Activated CD4-positive, alpha-beta T cell treated with anti-CD3 and anti-CD28 coated beads, Interleukin-2, amount 50 U/mL, for 4 hours (primary cell): ENCODE measurements at regions not wholly inside any gene's neighbourhood (a gene's known extent, or its start where the extent isn't known, plus 50 kb on each side); places are given as distances from the start of the nearest gene placed in this dataset.
"Not testable (repeated sequence)": the region's sequence is repeated elsewhere in the genome, so short reads cannot be mapped to it uniquely, and the experiment has no call there.

Experiments
- DNase-seq, 2 experiments: peaks; one replicate each; pipeline ENCODE4 v3.0.0-alpha.2; 2020

GRCh38 chr11:14573539-14574057 is 53.4 kb upstream of the PSMA1 start:
- DNase-seq, result not testable (repeated sequence)

GRCh38 chr11:14577292-14577691 is 57.1 kb upstream of the PSMA1 start:
- DNase-seq, result no peak

- DNase-seq, result no peak
Measured at GRCh38 chr11:14577835-14578529, 57.8 kb upstream of the PSMA1 start.

GRCh38 chr11:14578541-14578956 is 58.4 kb upstream of the PSMA1 start:
- peak; percentile 25 to 40 for DNase-seq

- DNase-seq, result no peak
Measured at GRCh38 chr11:14579646-14580045, 59.5 kb upstream of the PSMA1 start.

GRCh38 chr11:14582793-14583192 is 60.8 kb upstream of the PDE3B start:
- no peak for DNase-seq

- DNase-seq, result no peak
Measured at GRCh38 chr11:14583252-14584034, 60.2 kb upstream of the PDE3B start.

GRCh38 chr11:14584035-14584363 is 59.6 kb upstream of the PDE3B start:
- no peak for DNase-seq

GRCh38 chr11:14584595-14584994 is 59.0 kb upstream of the PDE3B start:
- no peak for DNase-seq

GRCh38 chr11:14585438-14585837 is 58.2 kb upstream of the PDE3B start:
- no peak for DNase-seq

- DNase-seq, result no peak
Measured at GRCh38 chr11:14587258-14587657, 56.3 kb upstream of the PDE3B start.

GRCh38 chr11:14588681-14589080 is 54.9 kb upstream of the PDE3B start:
- no peak for DNase-seq

- DNase-seq, result no peak
Measured at GRCh38 chr11:14589421-14589820, 54.2 kb upstream of the PDE3B start.

GRCh38 chr11:14591046-14591445 is 52.6 kb upstream of the PDE3B start:
- DNase-seq, result not testable (repeated sequence)

- DNase-seq, result no peak
Measured at GRCh38 chr11:14593671-14594070, 49.9 kb upstream of the PDE3B start.
